T47D (cell line): ENCODE measurements at regions not wholly inside any gene's neighbourhood (a gene's known extent, or its start where the extent isn't known, plus 50 kb on each side); places are given as distances from the start of the nearest gene placed in this dataset.

Experiments used
- DNase-seq, 2 experiments: peaks; one replicate each; pipeline versions ENCODE4 v3.0.0 to v3.0.0-alpha.2; 2011 to 2012; ENCODE audit warnings: low read depth in 1 of 2, low spot score in 1 of 2
- JUND ChIP-seq: IDR thresholded peaks from 2 replicates; pipeline ENCODE4 v1.6.1; 2012; ENCODE audit warnings: low read depth
- in situ Hi-C: cut with HindIII; loops from 2 replicates; pipeline ENCODE4 v1.10.0; 2016; ENCODE audit warnings: low sequenced_read_pairs, low pct_unique_long_range_greater_than_20kb

DNA sequence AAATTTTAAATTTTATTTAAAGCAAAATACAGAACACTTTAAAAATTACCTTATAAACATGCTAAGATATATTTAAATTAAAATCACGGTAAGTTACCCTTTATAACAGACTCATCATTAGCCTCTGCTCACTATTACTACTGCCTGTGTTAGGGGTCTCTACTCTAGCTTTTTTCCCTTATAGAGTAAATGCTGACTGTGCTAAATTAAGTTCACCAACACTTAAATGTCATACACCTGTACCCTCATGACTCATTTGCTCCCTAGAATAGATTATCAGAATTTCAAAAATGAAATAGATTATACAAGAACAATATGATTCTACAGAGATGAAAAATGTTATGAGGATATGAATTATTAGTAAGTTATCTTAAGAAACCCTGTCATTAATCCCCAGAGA, 131.1 kb upstream of the INPP4B start:
- TF ChIP-seq JUND, result no peak
- in situ Hi-C loops, result no loop called here
- DNase-seq, result no peak

DNA sequence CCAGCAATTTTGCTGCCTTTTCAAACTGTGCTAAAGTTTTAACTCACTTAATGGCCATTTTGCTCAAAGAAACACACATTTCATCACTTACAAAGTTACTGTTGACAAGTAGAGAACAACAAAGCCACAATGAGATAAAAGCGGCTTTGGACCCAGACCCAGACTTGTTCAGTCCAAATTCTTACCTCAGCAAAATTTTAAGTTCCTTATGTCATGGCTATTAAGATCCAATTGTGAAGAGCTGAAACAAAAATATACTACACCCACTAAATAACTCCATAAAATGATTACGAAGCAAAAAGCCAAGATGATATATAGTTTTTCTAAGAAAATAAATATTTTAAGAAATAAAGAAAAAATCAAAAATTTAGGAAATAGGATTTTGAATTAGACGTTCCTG, 137.0 kb upstream of the INPP4B start:
- no peak for TF ChIP-seq JUND
- in situ Hi-C loops, result no loop called here
- no peak for DNase-seq

DNA sequence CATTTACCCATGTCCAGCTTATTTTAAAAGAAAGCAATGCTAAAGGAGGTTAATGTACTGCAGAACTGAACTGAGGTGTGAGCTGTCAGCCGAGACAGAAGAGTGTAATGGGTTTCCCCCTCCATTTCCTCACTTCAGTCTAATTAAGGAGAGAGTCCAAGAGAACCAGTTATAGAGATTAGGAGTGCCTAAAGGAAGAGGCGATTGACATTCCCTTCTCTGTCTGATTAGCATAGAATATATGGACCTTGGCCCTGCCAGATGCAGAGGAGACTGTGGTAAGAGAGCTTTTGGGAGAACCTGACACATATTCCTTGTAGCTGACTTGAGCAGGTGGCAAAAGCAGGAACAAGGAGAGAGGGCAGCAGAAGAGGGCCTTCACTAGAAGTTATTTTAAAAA, 137.5 kb upstream of the INPP4B start:
- DNase-seq, result no peak
- in situ Hi-C loops, result no loop called here
- no peak for TF ChIP-seq JUND

DNA sequence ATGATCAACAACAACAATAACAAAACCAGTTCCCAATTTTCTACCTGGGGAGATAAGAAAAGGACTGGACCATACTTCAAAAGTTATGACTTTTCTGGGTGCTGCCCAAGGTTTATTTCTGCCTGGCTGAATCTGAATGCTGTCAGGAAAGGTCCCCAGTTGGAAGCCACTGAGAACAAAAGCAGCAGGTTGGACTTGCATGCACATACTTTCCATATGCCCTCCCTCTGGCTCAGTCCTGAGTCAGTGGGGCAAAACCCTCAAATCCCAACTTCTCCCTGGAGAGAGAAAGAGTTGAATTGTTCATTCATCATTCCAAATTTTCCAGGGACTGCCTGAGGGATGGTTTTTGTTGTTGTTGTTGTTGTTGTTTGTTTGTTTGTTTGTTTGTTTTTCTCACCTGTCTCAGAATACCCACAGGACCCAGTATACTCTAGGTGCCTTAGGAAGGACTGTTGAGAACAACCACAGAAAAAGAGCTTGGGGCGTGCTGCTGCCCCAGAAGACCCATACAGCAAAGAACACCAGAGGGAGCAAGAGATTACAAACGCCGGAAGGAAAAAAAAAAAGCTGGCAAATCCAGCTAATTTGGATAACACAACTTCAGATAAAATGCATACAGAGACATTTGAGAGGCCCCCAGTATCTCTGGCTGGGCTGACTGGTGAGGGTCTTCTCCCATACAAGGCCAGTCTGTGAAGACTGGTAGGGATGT, 138.9 kb upstream of the INPP4B start:
- in situ Hi-C loops, result no loop called here
- TF ChIP-seq JUND, result no peak
- peak in 1 of 2 experiments; percentile 44 for DNase-seq

DNA sequence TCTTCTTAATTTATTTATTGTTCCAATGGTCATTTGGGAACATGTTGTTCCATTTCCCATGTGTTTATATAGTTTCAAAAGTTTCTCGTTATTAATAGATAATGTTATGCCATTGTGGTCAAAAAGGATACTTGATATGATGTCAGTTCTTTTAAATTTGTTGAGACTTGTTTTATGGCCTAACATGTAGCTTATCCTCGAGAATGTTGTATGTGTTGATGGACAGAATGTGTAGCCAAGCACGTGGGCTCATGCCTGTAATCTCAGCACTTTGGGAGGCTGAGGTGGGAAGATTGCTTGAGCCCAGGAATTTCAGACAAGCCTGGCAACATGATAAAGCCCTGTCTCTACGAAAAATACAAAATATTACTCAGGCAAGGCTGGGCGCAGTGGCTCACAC, 168.5 kb upstream of the USP38 start:
- in situ Hi-C loops, result no loop called here
- DNase-seq, result no peak

DNA sequence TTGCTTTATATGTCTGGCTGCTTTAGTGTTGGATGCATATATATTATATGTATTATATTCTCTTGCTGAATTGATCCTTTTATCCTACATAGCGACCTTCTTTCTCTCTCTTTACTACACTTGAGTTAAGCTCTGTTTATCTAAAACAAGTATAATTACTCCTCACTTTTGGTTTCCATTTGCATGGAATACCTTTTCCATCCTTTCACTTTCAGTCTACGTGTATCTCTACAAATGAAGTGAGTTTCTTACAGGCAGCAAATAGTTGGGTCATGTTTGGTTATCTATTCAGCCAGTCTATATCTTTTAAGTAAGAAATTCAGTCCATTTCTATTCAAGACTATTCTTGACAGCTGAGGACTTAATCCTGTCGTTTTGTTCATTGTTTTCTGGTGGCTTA, 167.5 kb upstream of the USP38 start:
- TF ChIP-seq JUND, result no peak
- no peak for DNase-seq
- in situ Hi-C loops, result no loop called here

More for the DNA sequence above, 168.5 kb upstream of the USP38 start:
- TF ChIP-seq JUND, result no peak

DNA sequence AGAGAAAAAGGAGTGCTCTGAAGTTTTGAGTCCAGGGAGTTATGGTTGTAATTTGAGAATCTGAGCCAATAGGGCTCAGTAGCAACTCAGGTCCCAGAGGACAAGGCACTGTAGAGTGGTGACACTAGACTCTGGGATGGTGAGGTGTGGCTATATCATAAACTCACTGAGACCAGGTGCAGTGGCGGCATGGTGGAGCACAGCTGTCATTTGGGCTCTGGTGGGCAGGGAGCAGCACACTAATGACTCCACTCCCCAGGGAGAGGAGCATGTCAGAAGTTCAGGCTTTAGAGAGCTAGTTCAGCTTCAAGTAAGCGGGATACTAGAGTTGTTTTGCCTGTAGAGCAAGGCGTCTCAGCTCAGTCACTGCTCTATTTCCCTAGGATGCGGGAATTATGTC, 165.4 kb upstream of the USP38 start:
- no peak for TF ChIP-seq JUND
- DNase-seq, result no peak

DNA sequence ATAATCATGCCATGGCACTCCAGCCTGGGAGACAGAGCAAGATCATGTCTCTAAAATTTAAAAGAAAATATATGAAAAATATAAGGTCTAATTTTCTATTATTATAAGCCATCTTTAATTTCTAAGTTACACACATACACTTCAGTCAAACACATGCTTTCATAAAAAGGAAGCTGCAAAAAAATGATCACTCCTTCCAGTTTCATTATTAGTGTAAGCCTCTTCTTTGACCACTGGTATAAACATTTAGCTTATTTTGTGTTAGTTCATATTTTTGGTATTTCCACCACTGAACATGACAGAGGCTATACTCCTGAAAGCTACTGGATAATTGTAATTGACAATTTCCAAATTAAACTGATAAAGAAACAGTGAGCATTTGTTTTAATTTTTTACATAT, 163.3 kb upstream of the USP38 start:
- no peak for TF ChIP-seq JUND
- in situ Hi-C loops, result no loop called here
- no peak for DNase-seq

More for the DNA sequence above, 165.4 kb upstream of the USP38 start:
- in situ Hi-C loops, result no loop called here

DNA sequence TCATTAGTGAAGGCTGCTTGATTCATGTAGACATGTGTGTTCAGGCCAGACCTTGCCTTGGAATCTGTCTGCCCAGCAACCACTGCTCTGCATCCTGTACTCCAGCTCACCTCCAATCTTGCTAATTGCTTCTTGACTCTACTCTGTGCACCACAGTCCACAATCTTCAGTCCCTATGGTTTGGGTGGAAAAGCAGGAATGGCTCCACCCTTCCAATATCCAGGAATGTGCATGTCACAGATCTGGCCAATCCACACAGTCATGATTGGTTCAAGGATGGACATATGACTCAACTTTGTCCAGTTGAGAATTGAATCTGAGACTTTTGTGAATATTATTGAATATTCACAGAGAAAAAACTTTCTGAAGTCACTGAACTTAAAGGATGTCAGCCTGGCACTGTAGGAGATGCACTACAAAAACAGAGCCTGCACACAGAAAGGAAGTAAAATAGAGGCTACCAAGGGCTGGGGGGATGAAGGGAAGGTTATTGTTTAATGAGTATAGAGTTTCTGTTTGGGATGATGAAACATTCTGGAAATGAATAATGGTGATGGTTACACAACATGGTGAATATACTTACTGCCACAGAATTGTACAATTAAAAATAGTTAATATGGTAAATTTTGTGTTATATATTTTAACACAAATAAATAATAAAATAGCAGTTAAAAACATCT, 161.3 kb upstream of the USP38 start:
- TF ChIP-seq JUND, result no peak
- no peak for DNase-seq
- in situ Hi-C loops, result no loop called here

DNA sequence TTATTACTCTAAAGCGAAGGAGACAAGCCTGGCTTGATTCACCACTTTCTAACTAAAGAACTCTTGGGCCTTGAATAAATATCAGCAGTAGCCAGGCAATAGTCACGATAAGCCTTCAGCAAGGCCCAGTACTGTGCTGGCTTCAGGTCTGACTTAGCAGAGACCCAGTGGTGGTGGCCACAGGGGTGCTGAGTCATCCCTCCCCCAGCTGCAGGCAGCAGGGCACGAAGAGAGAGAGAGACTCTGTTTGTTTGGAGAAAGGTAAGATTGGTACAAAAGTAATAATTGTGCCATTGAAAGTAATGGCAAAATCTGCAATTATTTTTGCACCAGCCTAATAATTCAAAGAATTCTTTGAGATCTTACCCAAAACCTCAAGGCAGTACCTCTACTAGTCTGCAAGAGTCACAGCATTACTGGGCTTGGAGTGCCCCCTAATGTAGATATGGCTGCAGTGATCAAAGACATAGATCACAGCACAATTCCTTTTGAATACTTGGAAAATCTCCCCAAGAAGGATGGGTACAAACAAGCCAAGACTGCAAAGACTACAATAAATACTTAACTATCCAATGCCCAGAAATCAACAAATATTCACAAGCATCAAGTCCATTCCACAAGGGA, 159.5 kb upstream of the USP38 start:
- no peak for TF ChIP-seq JUND
- in situ Hi-C loops, result no loop called here
- peak in 1 of 2 experiments; percentile 42 for DNase-seq

DNA sequence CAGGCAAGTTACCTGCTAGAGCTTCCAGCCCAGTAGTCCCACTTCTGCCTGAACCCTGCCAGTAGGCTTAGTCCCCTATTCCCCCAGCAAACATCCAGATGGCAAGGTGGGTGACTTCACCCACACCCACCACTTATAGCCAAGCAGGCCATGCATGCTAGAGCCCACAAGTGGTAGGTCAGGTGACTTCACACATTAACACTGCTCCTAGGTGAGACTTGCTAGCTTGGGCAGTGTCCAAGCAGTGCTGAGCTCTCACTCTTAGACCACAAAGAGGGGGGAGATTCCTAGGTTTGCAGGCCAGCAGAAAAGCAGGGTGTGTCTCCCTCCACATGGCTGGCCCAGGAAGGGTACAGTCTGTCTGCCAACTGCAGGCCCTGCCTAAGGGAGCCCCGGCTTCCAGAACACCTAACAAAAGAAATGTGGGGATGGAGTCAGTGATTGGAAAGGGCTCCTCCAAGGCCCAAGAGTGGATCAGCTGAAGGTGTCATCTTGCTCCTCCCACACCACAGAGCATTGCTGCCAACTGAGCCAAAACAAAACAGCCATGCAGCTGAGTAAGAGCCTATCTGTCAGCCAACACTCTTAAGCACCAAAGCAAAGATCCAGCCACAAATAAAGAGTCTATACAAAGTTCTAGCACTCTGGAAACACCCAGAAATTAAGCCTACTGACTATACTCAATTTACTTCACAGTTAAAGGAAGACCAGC, 158.1 kb upstream of the USP38 start:
- in situ Hi-C loops, result no loop called here
- no peak for DNase-seq
- no peak for TF ChIP-seq JUND

DNA sequence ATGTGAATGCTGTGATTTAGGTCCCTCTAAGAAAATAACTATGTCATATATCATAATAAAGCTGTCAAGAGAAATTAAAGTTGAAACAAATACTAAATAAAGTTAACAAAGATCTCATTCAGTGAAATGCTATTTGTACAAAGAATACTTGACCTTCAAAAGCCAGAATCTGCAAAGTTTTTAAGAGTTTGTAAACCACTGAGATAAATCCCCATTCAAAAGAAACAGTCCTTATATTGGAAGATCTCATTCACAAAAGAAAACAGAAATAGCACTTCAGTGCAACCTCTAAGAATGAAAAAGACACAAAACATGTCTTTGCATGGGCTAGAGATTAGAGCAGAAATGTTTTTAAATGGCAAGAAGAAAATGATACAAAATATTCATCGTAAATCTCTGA, 149.1 kb upstream of the USP38 start:
- no peak for DNase-seq
- no peak for TF ChIP-seq JUND
- in situ Hi-C loops, result no loop called here

DNA sequence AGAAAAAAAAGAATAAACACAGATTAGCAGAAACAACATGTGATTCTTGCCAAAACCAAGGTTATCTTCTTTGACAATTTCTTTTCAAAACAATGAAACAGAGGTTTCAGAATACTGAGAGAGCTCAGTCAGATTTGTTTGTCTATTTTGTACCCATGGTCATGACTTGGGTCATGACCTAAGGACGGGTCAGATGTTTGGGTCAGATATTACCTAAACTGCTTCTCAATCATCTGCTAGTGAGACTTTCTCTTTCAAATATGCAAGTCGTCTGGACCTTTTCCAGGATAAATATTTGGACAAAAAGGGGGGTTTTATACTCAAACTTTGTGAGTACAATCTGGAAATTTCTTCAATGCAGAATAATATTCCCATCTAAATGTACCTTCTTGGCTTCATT, 148.3 kb upstream of the USP38 start:
- no peak for TF ChIP-seq JUND
- DNase-seq, result peak in 1 of 2 experiments; percentile 16
- in situ Hi-C loops, result no loop called here
